ENCODE measurements at regions not wholly inside any gene's neighbourhood (a gene's known extent, or its start where the extent isn't known, plus 50 kb on each side); places are given as distances from the start of the nearest gene placed in this dataset.
A peak's percentile ranks its signal among the peaks of the same experiment; 100 is the strongest.

- DNase-seq: no peak
Observed at GRCh38 chr11:123302751-123303195, 107.7 kb upstream of the CLMP start.

- peak; percentile 10 for DNase-seq
Observed at GRCh38 chr11:123301696-123302400, 106.8 kb upstream of the CLMP start.

GRCh38 chr11:123301013-123301591 lies 106.1 kb upstream of the CLMP start:
- DNase-seq: no peak

- DNase-seq: no peak
Observed at GRCh38 chr11:123299721-123300120, 104.7 kb upstream of the CLMP start.

- DNase-seq: no peak
Observed at GRCh38 chr11:123298488-123299447, 103.7 kb upstream of the CLMP start.

- no peak for DNase-seq
Observed at GRCh38 chr11:123292647-123293046, 97.6 kb upstream of the CLMP start.

- no peak for DNase-seq
Observed at GRCh38 chr11:123291201-123291869, 96.3 kb upstream of the CLMP start.

GRCh38 chr11:123286761-123287160 lies 91.7 kb upstream of the CLMP start:
- no peak for DNase-seq

GRCh38 chr11:123286255-123286654 lies 91.2 kb upstream of the CLMP start:
- DNase-seq: no peak

GRCh38 chr11:123284454-123284853 lies 89.4 kb upstream of the CLMP start:
- DNase-seq: no peak

GRCh38 chr11:123282597-123282996 lies 87.5 kb upstream of the CLMP start:
- no peak for DNase-seq

GRCh38 chr11:123273616-123274015 lies 78.6 kb upstream of the CLMP start:
- DNase-seq: no peak

GRCh38 chr11:123272565-123272964 lies 77.5 kb upstream of the CLMP start:
- DNase-seq: no peak

- DNase-seq: peak; percentile 71
Observed at GRCh38 chr11:123268156-123268555, 73.1 kb upstream of the CLMP start.

- no peak for DNase-seq
Observed at GRCh38 chr11:123265951-123266350, 70.9 kb upstream of the CLMP start.

GRCh38 chr11:123264431-123264780 lies 69.4 kb upstream of the CLMP start:
- DNase-seq: no peak

GRCh38 chr11:123261345-123262106 lies 66.5 kb upstream of the CLMP start:
- peak; percentile 83 for DNase-seq

- DNase-seq: no peak
Observed at GRCh38 chr11:123260511-123261211, 65.6 kb upstream of the CLMP start.

GRCh38 chr11:123258877-123259276 lies 63.8 kb upstream of the CLMP start:
- no peak for DNase-seq

- DNase-seq: no peak
Observed at GRCh38 chr11:123257370-123257769, 62.3 kb upstream of the CLMP start.

- DNase-seq: no peak
Observed at GRCh38 chr11:123255909-123256308, 60.9 kb upstream of the CLMP start.

GRCh38 chr11:123254357-123254756 lies 59.3 kb upstream of the CLMP start:
- no peak for DNase-seq

Measured in NCI-H345 (cell line).